ENCODE measurements at regions not wholly inside any gene's neighbourhood (a gene's known extent, or its start where the extent isn't known, plus 50 kb on each side); places are given as distances from the start of the nearest gene placed in this dataset.

- TF ChIP-seq POLR2AphosphoS5 (IDR thresholded peaks at IDR 0.05; ENCODE audit: low read depth, low read length): no peak
- no peak for TF ChIP-seq SIN3A (IDR thresholded peaks at IDR 0.05; ENCODE audit: low read depth)
Measured at GRCh38 chr4:96073461-96073860, 233.6 kb downstream of the PDHA2 start (continued).

GRCh38 chr4:96092151-96092705, 252.3 kb downstream of the PDHA2 start:
- no peak overlapping the region for H2AFZ ChIP-seq (ENCODE audit: low read depth, low read length, poor library complexity, severe bottlenecking)
- H3K79me2 ChIP-seq (ENCODE audit: insufficient read depth, low read length): no peaks in the 10 kb centered on the region
- no peaks in the 10 kb centered on the region for H3K27me3 ChIP-seq (ENCODE audit: insufficient read depth, low read length)
- no peaks in the 10 kb centered on the region for H3K9me3 ChIP-seq (ENCODE audit: control insufficient read depth in 1 of 2, insufficient read depth in 1 of 2, low read depth in 1 of 2, low read length in 2 of 2)
- H3K27ac ChIP-seq (ENCODE audit: low read depth, low read length): no peak overlapping the region
- H3K36me3 ChIP-seq (ENCODE audit: control insufficient read depth in 1 of 2, insufficient read depth in 2 of 2, low read length in 2 of 2): no peaks in the 10 kb centered on the region
- H4K20me1 ChIP-seq (ENCODE audit: insufficient read depth): no peaks in the 10 kb centered on the region
- no peak overlapping the region for H3K9ac ChIP-seq (ENCODE audit: low read length)
- H3K4me3 ChIP-seq (replicated peaks in 1 of 2; ENCODE audit: low read depth in 1 of 2, low read length in 2 of 2): no peak overlapping the region
- BruUV-seq (replicated peaks): no TSS peak
- no peaks in the 10 kb centered on the region for H3K9me2 ChIP-seq (ENCODE audit: insufficient read depth)
- RAD21 ChIA-PET (ENCODE audit: low non-redundant PET in 1 of 2, low total read pairs in 2 of 2, uncharacterized antibody in 2 of 2, unreplicated experiment in 2 of 2): no interaction called here
- POLR2A ChIA-PET: no interaction called here
- CTCF ChIA-PET: no interaction called here
- H3K4me1 ChIP-seq (ENCODE audit: control insufficient read depth in 1 of 2, insufficient read depth in 2 of 2, low read length in 2 of 2): no peaks in the 10 kb centered on the region
- TF ChIP-seq SP1 (IDR thresholded peaks at IDR 0.05; ENCODE audit: low read depth): no peak
- no peak for TF ChIP-seq POLR2A (IDR thresholded peaks at IDR 0.05; ENCODE audit: borderline replicate concordance, extremely low read depth, insufficient read depth, insufficient read length)
- no peak for TF ChIP-seq ELF1 (IDR thresholded peaks at IDR 0.05; ENCODE audit: borderline replicate concordance, low read depth)
- TF ChIP-seq FOSL1 (IDR thresholded peaks at IDR 0.05; ENCODE audit: low read depth): no peak
- TF ChIP-seq JUND (IDR thresholded peaks at IDR 0.05): no peak
- TF ChIP-seq EZH2phosphoT487 (IDR thresholded peaks at IDR 0.05; ENCODE audit: borderline replicate concordance): no peak
- no peak for TF ChIP-seq CEBPB (IDR thresholded peaks at IDR 0.05; ENCODE audit: low read depth)
- no peak for TF ChIP-seq ZFX (IDR thresholded peaks at IDR 0.05)
- no peak for TF ChIP-seq SIN3A (IDR thresholded peaks at IDR 0.05; ENCODE audit: low read depth)
- TF ChIP-seq ZBTB33 (IDR thresholded peaks at IDR 0.05; ENCODE audit: extremely low read depth, insufficient replicate concordance, low read length): no peak
- TF ChIP-seq EZH2 (IDR thresholded peaks at IDR 0.05): no peak
- no peak for TF ChIP-seq REST (IDR thresholded peaks at IDR 0.05; ENCODE audit: low read depth)
- no peak for TF ChIP-seq CBX3 (IDR thresholded peaks at IDR 0.05; ENCODE audit: low read depth)
- no peak for TF ChIP-seq POLR2AphosphoS5 (IDR thresholded peaks at IDR 0.05; ENCODE audit: low read depth, low read length)
- no peak for TF ChIP-seq CTCF (IDR thresholded peaks at IDR 0.05 in 2 of 3, conservative IDR thresholded peaks at IDR 0.05 in 1 of 3; ENCODE audit: borderline replicate concordance in 1 of 3, insufficient read depth in 1 of 3, low read depth in 2 of 3, low read length in 2 of 3)
- no peak for TF ChIP-seq ZNF274 (IDR thresholded peaks at IDR 0.05; ENCODE audit: low read depth, low read length)
- TF ChIP-seq ATF3 (IDR thresholded peaks at IDR 0.05): no peak
- intact Hi-C loops (cut with micrococcal nuclease): no loop called here
- H3K4me2 ChIP-seq (ENCODE audit: low read length): no peak overlapping the region
- DNase-seq (ENCODE audit: low read depth, low spot score): no peak
- ATAC-seq: no peak
